ENCODE measurements at regions not wholly inside any gene's neighbourhood (a gene's known extent, or its start where the extent isn't known, plus 50 kb on each side); places are given as distances from the start of the nearest gene placed in this dataset.

DNA sequence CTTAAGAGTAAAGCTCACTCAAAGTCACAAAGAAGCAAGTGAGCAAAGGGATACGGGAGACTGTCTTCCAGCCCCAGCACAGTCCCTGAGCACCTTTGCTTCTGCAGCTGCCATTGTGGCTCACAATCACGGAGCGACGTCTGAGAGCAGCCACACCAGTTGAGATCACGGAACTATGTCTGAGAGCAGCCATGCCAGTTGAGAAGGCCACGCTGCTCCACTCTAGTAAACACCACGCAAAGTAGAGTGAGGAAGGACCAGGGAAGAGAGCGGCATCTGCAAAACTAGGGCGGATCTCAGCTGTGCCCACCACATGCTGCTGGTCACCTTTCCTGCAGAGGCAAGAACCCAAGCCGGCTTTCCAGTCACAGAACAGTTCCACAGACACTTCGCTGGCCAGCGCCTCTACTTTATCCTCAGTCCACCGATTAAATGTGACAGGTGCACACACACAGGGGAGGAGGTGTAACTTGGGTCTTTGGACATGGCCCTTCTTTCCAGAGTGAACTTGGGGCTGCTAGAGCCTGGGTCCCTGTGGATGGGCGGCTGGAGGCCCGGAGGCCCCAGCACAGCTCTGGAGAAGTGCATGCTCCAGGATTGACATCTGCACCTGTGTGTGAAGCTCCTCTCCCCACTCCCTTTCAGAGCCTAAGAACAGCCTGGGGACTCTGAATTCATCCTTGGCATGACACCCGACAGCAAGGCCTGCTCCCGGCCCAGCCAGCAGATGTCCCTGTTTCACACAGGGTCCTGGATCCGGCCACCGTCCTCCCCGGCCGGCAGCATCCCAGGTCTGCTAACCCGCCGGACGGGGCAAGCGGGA, 324.9 kb upstream of the IRX4 start:
- Mint-ChIP-seq H3K9me3 (no peaks in the 10 kb centered on the region), H3K27ac (no peak overlapping the region), H3K4me3 (no peak overlapping the region), H3K4me1 (no peaks in the 10 kb centered on the region), H3K36me3 (no peaks in the 10 kb centered on the region), H3K27me3 (ENCODE audit: low read depth) (peaks cover 36% of the 10 kb centered on the region)
- DNase-seq (ENCODE audit: low spot score in 2 of 2, unreplicated experiment in 2 of 2), result no peak
- TF ChIP-seq, protein P1, sequence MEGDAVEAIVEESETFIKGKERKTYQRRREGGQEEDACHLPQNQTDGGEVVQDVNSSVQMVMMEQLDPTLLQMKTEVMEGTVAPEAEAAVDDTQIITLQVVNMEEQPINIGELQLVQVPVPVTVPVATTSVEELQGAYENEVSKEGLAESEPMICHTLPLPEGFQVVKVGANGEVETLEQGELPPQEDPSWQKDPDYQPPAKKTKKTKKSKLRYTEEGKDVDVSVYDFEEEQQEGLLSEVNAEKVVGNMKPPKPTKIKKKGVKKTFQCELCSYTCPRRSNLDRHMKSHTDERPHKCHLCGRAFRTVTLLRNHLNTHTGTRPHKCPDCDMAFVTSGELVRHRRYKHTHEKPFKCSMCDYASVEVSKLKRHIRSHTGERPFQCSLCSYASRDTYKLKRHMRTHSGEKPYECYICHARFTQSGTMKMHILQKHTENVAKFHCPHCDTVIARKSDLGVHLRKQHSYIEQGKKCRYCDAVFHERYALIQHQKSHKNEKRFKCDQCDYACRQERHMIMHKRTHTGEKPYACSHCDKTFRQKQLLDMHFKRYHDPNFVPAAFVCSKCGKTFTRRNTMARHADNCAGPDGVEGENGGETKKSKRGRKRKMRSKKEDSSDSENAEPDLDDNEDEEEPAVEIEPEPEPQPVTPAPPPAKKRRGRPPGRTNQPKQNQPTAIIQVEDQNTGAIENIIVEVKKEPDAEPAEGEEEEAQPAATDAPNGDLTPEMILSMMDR (IDR thresholded peaks at IDR 0.05; ENCODE audit: unreplicated experiment), result no peak

DNA sequence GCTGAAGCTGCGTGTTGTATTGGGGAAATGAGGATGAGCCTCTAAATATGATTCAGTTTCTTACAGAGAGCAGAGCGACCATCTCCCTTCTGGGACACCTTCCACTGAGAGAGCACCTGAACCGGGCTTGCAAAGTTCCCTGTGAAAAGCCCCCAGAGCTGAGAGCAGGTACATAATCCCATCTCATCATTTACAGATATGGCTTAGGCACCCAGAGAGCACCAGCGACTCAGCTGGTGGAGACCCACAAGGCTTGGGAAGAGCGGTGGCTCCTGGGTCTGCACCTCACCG, 324.3 kb upstream of the IRX4 start:
- Mint-ChIP-seq H3K4me1 (no peaks in the 10 kb centered on the region), H3K27ac (no peak overlapping the region), H3K27me3 (ENCODE audit: low read depth) (peaks cover 36% of the 10 kb centered on the region), H3K9me3 (no peaks in the 10 kb centered on the region), H3K36me3 (no peaks in the 10 kb centered on the region), H3K4me3 (no peak overlapping the region)
- DNase-seq (ENCODE audit: low spot score in 2 of 2, unreplicated experiment in 2 of 2), result no peak
- TF ChIP-seq, protein P1 (IDR thresholded peaks at IDR 0.05; ENCODE audit: unreplicated experiment), result no peak

DNA sequence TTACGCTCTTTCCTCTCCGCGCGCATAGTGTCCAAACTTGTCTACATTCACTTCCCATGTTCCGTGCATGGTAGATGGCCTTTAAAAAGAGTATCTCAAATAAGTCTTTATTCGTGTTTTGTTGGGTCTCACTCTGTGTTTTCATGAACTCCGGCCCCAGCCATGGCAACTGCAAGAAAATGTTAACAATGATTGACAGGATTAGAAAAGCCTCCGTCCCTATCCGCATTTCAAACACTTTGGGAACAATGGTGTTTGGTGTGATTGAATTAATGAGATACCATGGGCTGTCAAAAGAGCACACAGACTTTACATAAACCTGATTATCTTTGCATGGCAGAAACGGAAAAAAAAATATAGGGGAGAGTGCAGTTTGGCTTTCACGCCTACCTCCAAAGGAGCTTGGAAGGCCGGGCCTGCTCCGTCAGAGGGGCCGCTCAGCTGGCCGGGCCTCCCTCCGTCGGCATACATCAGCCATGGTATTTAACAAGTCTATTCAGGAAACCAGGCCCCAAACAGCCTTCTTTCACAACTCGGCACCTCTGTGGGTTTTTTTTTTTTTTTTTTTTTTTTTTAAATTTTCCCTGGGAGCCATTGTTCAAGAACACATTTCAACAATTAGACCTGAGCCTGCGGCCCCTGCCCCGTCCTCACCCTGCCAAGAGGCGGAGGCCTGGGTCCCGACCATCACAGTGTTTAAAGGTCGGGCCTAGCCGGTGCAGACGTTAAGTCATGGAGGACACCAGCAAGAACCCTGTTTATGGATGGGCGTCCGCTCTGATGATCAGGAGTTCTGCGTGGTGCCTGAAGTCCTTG, 323.8 kb upstream of the IRX4 start:
- Mint-ChIP-seq H3K9me3 (no peaks in the 10 kb centered on the region), H3K27ac (no peak overlapping the region), H3K4me1 (no peaks in the 10 kb centered on the region), H3K36me3 (no peaks in the 10 kb centered on the region), H3K4me3 (no peak overlapping the region), H3K27me3 (ENCODE audit: low read depth) (peaks cover 39% of the 10 kb centered on the region)
- TF ChIP-seq, protein P1 (IDR thresholded peaks at IDR 0.05; ENCODE audit: unreplicated experiment), result no peak
- no peak for DNase-seq (ENCODE audit: low spot score in 2 of 2, unreplicated experiment in 2 of 2)

DNA sequence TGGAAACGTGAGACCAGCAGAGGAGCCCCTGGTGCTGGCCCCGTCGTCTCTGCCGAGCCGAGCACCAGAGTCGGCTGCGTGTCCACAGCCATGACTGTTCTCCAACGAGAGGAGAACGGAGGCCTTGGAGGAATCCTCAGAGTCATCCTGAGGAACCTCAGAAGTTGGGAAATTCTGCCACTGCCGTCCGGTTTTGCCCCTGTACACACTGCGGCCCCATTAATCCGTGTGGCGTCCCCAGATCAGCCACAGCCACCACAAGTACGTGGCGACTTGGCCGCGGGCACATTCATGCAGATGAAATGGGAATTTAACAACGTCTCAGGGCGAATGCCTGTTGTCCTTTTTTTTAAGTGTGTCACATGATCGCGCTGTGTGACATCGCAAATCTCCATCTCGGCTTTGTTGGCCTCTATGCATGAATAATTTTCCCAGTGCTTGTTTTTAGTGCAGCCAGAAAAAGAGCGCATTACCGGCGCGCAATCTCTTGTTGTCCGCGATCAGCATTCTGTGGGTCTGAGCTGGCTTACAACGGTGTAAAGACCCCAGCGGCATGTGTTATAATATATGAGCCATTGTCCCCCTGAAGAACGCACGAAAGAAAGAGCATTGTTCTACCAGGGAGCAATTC, 323.0 kb upstream of the IRX4 start:
- H3K4me3 Mint-ChIP-seq, result no peak overlapping the region
- H3K9me3 Mint-ChIP-seq, result no peaks in the 10 kb centered on the region
- no peak overlapping the region for H3K27ac Mint-ChIP-seq
- peaks cover 4% of the 10 kb centered on the region for H3K4me1 Mint-ChIP-seq
- H3K27me3 Mint-ChIP-seq (ENCODE audit: low read depth), result peaks cover 43% of the 10 kb centered on the region
- no peak for DNase-seq (ENCODE audit: low spot score in 2 of 2, unreplicated experiment in 2 of 2)
- TF ChIP-seq, protein P1 (IDR thresholded peaks at IDR 0.05; ENCODE audit: unreplicated experiment), result no peak
- H3K36me3 Mint-ChIP-seq, result no peaks in the 10 kb centered on the region

DNA sequence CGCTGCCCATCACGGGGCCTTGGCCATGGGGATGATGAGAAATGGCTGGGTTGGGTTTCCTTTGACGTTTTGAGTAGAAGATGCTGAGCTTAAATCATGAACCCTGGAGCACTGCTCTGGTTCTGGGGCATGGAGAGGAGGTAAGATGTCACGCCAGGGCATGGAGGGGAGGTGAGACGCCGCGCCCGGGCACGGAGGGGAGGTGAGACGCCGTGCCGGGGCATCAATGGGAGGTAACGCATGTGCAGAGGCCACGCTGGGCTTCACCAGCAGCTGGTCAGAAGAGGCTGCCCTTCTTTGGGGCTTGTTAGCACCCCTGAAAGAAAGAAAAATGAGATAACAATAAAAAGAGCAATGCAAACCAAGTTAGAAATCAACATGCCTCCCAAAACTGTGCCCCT, 322.5 kb upstream of the IRX4 start:
- Mint-ChIP-seq H3K4me1 (peaks cover 6% of the 10 kb centered on the region), H3K9me3 (no peaks in the 10 kb centered on the region), H3K27me3 (ENCODE audit: low read depth) (peaks cover 46% of the 10 kb centered on the region), H3K36me3 (no peaks in the 10 kb centered on the region), H3K27ac (no peak overlapping the region), H3K4me3 (no peak overlapping the region)
- DNase-seq (ENCODE audit: low spot score in 2 of 2, unreplicated experiment in 2 of 2), result no peak
- TF ChIP-seq, protein P1 (IDR thresholded peaks at IDR 0.05; ENCODE audit: unreplicated experiment), result no peak
